H1 (cell line): ENCODE measurements at regions not wholly inside any gene's neighbourhood (a gene's known extent, or its start where the extent isn't known, plus 50 kb on each side); places are given as distances from the start of the nearest gene placed in this dataset.
"Not testable (repeated sequence)": the region's sequence is repeated elsewhere in the genome, so short reads cannot be mapped to it uniquely, and the experiment has no call there.

Experiments
- CTCF ChIA-PET: fragments of 300-600 bp; sonication (Branson Sonifier 250); formaldehyde crosslinking; loops from one replicate; lab custom pipeline; 2021; ENCODE audit not compliant: partially characterized antibody; lab: Charles Lee
- POLR2A ChIA-PET: fragments of 300-600 bp; sonication (Branson Sonifier 250); formaldehyde crosslinking; loops from one replicate; lab custom pipeline; 2021; ENCODE audit warnings: inconsistent platforms; ENCODE audit not compliant: partially characterized antibody; lab: Charles Lee
- DNase-seq, 2 experiments: peaks; one replicate each; pipeline versions ENCODE4 v3.0.0 to v3.0.0-alpha.2; 2010 to 2022; ENCODE audit warnings: low spot score in 2 of 2, low read depth in 1 of 2, mixed read lengths in 1 of 2
- FAIRE-seq: peaks from 2 replicates; lab custom pipeline; 2011; peaks lifted over from hg19 to GRCh38; lab: Jason Lieb, UNC
- H2AFZ ChIP-seq: 2 replicates; pipeline ENCODE4 v1.8.1; 2012; ENCODE audit warnings: low read length, inconsistent platforms
- H2AK5ac ChIP-seq: 2 replicates; pipeline ENCODE4 v1.6.1; 2013; ENCODE audit warnings: low read depth, low read length
- H2BK120ac ChIP-seq: replicated peaks from 2 replicates; pipeline ENCODE3; 2013; ENCODE audit warnings: low read depth, low read length, inconsistent platforms
- H2BK12ac ChIP-seq: 2 replicates; pipeline ENCODE4 v1.6.1; 2013; ENCODE audit warnings: low read depth, low read length
- H2BK15ac ChIP-seq: 2 replicates; pipeline ENCODE4 v1.6.1; 2013; ENCODE audit warnings: low read length
- H2BK20ac ChIP-seq: 2 replicates; pipeline ENCODE4 v1.6.1; 2013; ENCODE audit warnings: low read length
- H2BK5ac ChIP-seq: 2 replicates; pipeline ENCODE4 v1.6.1; 2013; ENCODE audit warnings: low read depth, low read length
- H3K14ac ChIP-seq: 2 replicates; pipeline ENCODE4 v1.6.1; 2013; ENCODE audit warnings: inconsistent platforms; ENCODE audit not compliant: insufficient read length
- H3K18ac ChIP-seq: 2 replicates; pipeline ENCODE4 v1.6.1; 2013; ENCODE audit warnings: low read length; ENCODE audit errors: extremely low read depth
- H3K23ac ChIP-seq: 2 replicates; pipeline ENCODE4 v1.6.1; 2013; ENCODE audit warnings: inconsistent platforms; ENCODE audit not compliant: insufficient read length
- H3K23me2 ChIP-seq: 2 replicates; pipeline ENCODE4 v1.6.1; 2013; ENCODE audit warnings: low read depth, low read length
- H3K27ac ChIP-seq: 2 replicates; pipeline ENCODE4 v1.6.1; 2011; ENCODE audit warnings: low read depth, low read length, inconsistent platforms
- H3K27me3 ChIP-seq, 4 experiments: replicated peaks in 1 of 4; 1 replicate in 1 of 4; 2 replicates in 3 of 4; pipeline versions ENCODE4 v1.6.1 to v1.8.1; 2011 to 2013; ENCODE audit warnings: low read length in 3 of 4, mild to moderate bottlenecking in 3 of 4, inconsistent platforms in 2 of 4, mixed read lengths in 2 of 4, moderate library complexity in 1 of 4; ENCODE audit not compliant: control insufficient read depth in 3 of 4, insufficient read depth in 3 of 4; ENCODE audit errors: extremely low read depth in 1 of 4
- H3K36me3 ChIP-seq, 4 experiments: 2 replicates each; pipeline versions ENCODE4 v1.6.1 to v1.8.1; 2011 to 2013; ENCODE audit warnings: mild to moderate bottlenecking in 4 of 4, low read length in 3 of 4, moderate library complexity in 2 of 4, control low read depth in 1 of 4, inconsistent platforms in 1 of 4; ENCODE audit not compliant: insufficient read depth in 4 of 4, control insufficient read depth in 2 of 4
- H3K4ac ChIP-seq: replicated peaks from 2 replicates; pipeline ENCODE3; 2013; ENCODE audit warnings: low read length, low read depth, mixed read lengths, inconsistent platforms; ENCODE audit not compliant: insufficient read length
- H3K4me1 ChIP-seq, 4 experiments: replicated peaks in 1 of 4; 1 replicate in 1 of 4; 2 replicates in 3 of 4; pipeline versions ENCODE4 v1.6.1 to v1.8.1; 2011 to 2013; ENCODE audit warnings: low read length in 3 of 4, inconsistent platforms in 2 of 4, mixed read lengths in 1 of 4; ENCODE audit not compliant: insufficient read depth in 4 of 4, control insufficient read depth in 3 of 4
- H3K4me2 ChIP-seq, 2 experiments: 2 replicates each; pipeline versions ENCODE4 v1.6.1 to v1.8.1; 2011 to 2013; ENCODE audit warnings: low read depth in 2 of 2, low read length in 2 of 2, control low read depth in 1 of 2, inconsistent platforms in 1 of 2, mild to moderate bottlenecking in 1 of 2; ENCODE audit not compliant: insufficient read depth in 1 of 2
- H3K4me3 ChIP-seq, 4 experiments: fragments of 200-600, 300-600 bp in 1 of 4; sonication (generic), shearing (Covaris generic), sonication (Bioruptor Twin) in 1 of 4; 2 replicates each; pipeline versions ENCODE4 v1.5.1 to v1.8.1; 2011 to 2016; ENCODE audit warnings: low read length in 4 of 4, low read depth in 3 of 4, control low read depth in 2 of 4, inconsistent platforms in 2 of 4, mild to moderate bottlenecking in 2 of 4, mixed read lengths in 1 of 4, moderate library complexity in 1 of 4; ENCODE audit not compliant: insufficient read depth in 2 of 4; ENCODE audit errors: extremely low read depth in 1 of 4
- H3K56ac ChIP-seq: replicated peaks from 2 replicates; pipeline ENCODE3; 2013; ENCODE audit warnings: low read depth, mild to moderate bottlenecking, mixed read lengths, low read length, inconsistent platforms; ENCODE audit not compliant: insufficient read length
- H3K79me1 ChIP-seq: 2 replicates; pipeline ENCODE4 v1.6.1; 2013; ENCODE audit warnings: low read depth, low read length, control low read depth
- H3K79me2 ChIP-seq, 2 experiments: 2 replicates each; pipeline versions ENCODE4 v1.6.1 to v1.8.1; 2012 to 2013; ENCODE audit warnings: low read length in 2 of 2, mild to moderate bottlenecking in 2 of 2, inconsistent platforms in 1 of 2; ENCODE audit not compliant: insufficient read depth in 2 of 2, control insufficient read depth in 1 of 2
- H3K9ac ChIP-seq, 4 experiments: replicated peaks in 1 of 4; 1 replicate in 1 of 4; 2 replicates in 3 of 4; pipeline versions ENCODE4 v1.6.1 to v1.8.1; 2011 to 2013; ENCODE audit warnings: low read depth in 3 of 4, low read length in 3 of 4, control low read depth in 2 of 4, mild to moderate bottlenecking in 2 of 4, moderate library complexity in 2 of 4, inconsistent platforms in 1 of 4; ENCODE audit errors: extremely low read depth in 1 of 4
- H3K9me3 ChIP-seq, 2 experiments: 2 replicates each; pipeline versions ENCODE4 v1.6.1 to v1.8.1; 2012 to 2013; ENCODE audit warnings: mild to moderate bottlenecking in 2 of 2, moderate library complexity in 2 of 2, control low read depth in 1 of 2, inconsistent platforms in 1 of 2, low read depth in 1 of 2, low read length in 1 of 2, mixed read lengths in 1 of 2; ENCODE audit not compliant: insufficient read depth in 2 of 2
- H4K20me1 ChIP-seq, 2 experiments: replicated peaks in 1 of 2; 2 replicates each; pipeline versions ENCODE3 to v1.8.1; 2011 to 2013; ENCODE audit warnings: inconsistent platforms in 2 of 2, low read length in 2 of 2, mild to moderate bottlenecking in 1 of 2; ENCODE audit not compliant: insufficient read depth in 2 of 2, control insufficient read depth in 1 of 2
- H4K5ac ChIP-seq: 2 replicates; pipeline ENCODE4 v1.6.1; 2013; ENCODE audit warnings: low read length, low read depth, mixed read lengths, inconsistent platforms; ENCODE audit not compliant: insufficient read length
- H4K8ac ChIP-seq: 2 replicates; pipeline ENCODE4 v1.8.0; 2013; ENCODE audit warnings: mild to moderate bottlenecking, moderate library complexity, low read length, inconsistent platforms; ENCODE audit not compliant: insufficient read depth; ENCODE audit errors: extremely low read depth
- H4K91ac ChIP-seq: replicated peaks from 2 replicates; pipeline ENCODE3; 2013; ENCODE audit warnings: low read length, mixed read lengths, inconsistent platforms; ENCODE audit not compliant: insufficient read length
- WGBS, 2 experiments: shearing (Covaris generic) in 1 of 2; methylation state at CpG; one replicate each; pipeline versions ENCODE4 v1.1.6 to v1.1.7; 2013 to 2015; ENCODE audit warnings: low lambda C conversion rate in 2 of 2, mixed read lengths in 2 of 2, inconsistent platforms in 1 of 2, low coverage in 1 of 2, missing lambda C conversion rate in 1 of 2; ENCODE audit not compliant: insufficient replicate concordance in 2 of 2, insufficient coverage in 1 of 2, insufficient read length in 1 of 2; ENCODE audit errors: extremely low coverage in 1 of 2, missing lambda C conversion rate in 1 of 2; 5-methylcytosine and 5-hydroxymethylcytosine counted together

- H3K9ac ChIP-seq, H2BK15ac ChIP-seq, H3K27me3 ChIP-seq, H3K23ac ChIP-seq, H3K23me2 ChIP-seq, H3K9me3 ChIP-seq, H3K36me3 ChIP-seq, H3K79me1 ChIP-seq, H2BK12ac ChIP-seq, H4K91ac ChIP-seq, H3K79me2 ChIP-seq, H2BK5ac ChIP-seq, H3K56ac ChIP-seq, H2AFZ ChIP-seq, H2BK120ac ChIP-seq, POLR2A ChIA-PET, H2BK20ac ChIP-seq, DNase-seq, H2AK5ac ChIP-seq, H4K8ac ChIP-seq, H4K20me1 ChIP-seq, H3K27ac ChIP-seq, H3K4me2 ChIP-seq, H4K5ac ChIP-seq, FAIRE-seq, H3K4ac ChIP-seq, H3K4me1 ChIP-seq, H3K14ac ChIP-seq, H3K4me3 ChIP-seq, H3K18ac ChIP-seq: not testable (repeated sequence)
- WGBS, 2 experiments = 86% methylated on average over 4 of the region's 4 CpGs; no CpG with 5 or more reads in 1 of the 2 experiments
- CTCF ChIA-PET = interaction anchor here (0.8 kb wide), 1 partner anchor 19 kb away, joined by 4 read pairs; no protein-coding TSS in a partner anchor
These were observed 119.0 kb upstream of the SDK1 start for GRCh38 chr7:3182055-3182454.
